ENCODE measurements at regions not wholly inside any gene's neighbourhood (a gene's known extent, or its start where the extent isn't known, plus 50 kb on each side); places are given as distances from the start of the nearest gene placed in this dataset.

GRCh38 chr9:129352146-129352865, 174.2 kb upstream of the IER5L start:
- intact Hi-C loops (cut with DNase I), result no loop called here
- DNase-seq, result peak in 33 of 42 donors; percentile 29 to 75 (median 54)

- DNase-seq, result peak in 6 of 42 donors; percentile 30 to 59 (median 38)
- intact Hi-C loops (cut with DNase I), result no loop called here
These were observed 173.6 kb upstream of the IER5L start for GRCh38 chr9:129351642-129352145.

DNA sequence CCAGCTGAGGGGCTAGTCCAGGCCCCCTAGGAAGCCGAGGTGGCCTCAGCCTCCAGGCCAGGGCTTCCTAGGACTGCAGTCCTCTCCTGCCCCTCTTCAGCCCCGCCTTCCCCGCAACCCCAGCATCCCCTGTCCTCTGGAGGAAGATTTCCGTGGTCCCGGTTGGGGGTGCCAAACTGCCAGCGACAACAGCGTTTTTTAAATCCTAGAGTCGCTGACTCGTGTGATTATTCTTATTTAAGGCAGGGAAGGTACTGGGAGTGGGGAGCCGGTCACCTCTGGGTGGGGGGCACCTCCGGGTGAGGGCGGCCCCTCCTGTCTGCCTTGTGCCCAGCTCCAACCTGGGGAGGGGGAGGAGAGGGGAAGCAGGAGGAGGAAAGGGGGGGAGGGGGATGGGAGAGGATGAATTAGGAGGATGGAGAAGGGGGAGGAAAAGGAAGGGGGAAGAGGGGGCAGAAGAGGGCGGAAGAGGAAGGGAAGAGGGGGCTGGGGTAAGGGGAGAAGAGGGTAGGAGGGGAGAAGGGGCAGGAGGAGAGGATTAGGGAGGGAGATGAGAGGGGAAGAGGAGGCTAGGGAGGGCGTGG, 173.1 kb upstream of the IER5L start:
- peak in 23 of 42 donors; percentile 37 to 70 (median 47) for DNase-seq
- intact Hi-C loops (cut with DNase I), result no loop called here

GRCh38 chr9:129350143-129350935, 172.3 kb upstream of the IER5L start:
- intact Hi-C loops (cut with DNase I), result no loop called here
- DNase-seq, result no peak

GRCh38 chr9:129349665-129349947, 171.5 kb upstream of the IER5L start:
- DNase-seq, result no peak
- intact Hi-C loops (cut with DNase I), result no loop called here

- no peak for DNase-seq
- intact Hi-C loops (cut with DNase I), result no loop called here
These were observed 171.0 kb upstream of the IER5L start for GRCh38 chr9:129348890-129349664.

DNA sequence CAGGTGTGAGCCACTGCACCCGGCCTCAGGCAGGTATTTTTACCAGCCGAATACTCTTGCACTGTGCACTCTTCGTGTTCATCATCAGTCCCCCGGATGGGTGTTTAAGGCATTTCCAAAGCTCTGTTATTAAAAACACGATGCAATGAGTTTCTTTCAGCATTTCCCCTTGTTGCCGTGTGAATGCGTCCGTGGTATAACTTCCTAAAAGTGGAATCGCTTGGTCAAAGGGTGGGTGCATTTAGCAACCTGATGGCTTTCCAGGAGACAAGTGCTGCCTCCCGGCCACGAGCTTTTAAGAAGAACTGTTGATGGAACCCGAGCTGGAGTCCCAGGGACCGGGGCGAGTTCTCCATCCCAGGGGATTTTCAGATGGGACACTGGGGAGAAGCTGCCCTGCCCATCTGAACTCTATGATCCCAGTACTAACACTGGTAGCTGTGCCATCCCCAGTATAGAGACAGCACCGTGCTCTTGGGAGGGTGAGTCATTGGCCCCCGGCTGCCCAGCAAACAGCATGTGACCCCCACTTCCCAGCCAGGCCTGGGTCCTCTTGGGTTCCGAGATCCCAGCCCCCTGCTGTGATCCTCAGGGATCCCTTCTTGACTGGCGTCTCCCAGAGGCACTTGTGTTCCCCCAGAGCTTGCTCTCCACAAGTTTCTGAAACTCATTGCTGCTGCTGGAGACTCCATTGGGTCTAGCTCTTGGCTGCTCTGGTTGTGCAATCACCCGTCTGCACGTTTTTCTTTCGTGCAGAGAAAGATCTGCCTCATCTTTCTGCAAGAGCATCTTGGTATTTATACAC, 169.5 kb upstream of the IER5L start:
- intact Hi-C loops (cut with DNase I), result no loop called here

DNA sequence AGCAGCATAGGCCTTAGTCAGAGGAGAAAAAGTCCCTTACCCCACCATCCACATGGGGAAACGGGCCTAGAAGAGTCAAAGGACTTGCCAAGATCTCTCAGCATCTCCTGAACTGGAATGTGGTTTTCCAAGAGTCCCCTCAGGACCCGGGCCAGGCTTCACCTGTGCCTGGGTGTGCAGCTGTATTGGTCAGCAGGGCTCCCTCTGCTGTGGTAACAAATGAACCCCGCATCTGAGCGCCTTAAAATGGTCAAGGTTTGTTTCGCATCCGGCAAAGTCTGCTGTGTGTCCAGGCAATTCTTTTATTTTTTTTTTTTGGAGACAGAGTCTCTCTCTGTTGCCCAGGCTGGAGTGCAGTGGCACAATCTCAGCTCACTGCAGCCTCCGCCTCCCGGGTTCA, 168.0 kb upstream of the IER5L start:
- DNase-seq, result no peak
- intact Hi-C loops (cut with DNase I), result no loop called here

More for the DNA sequence above, 169.5 kb upstream of the IER5L start:
- no peak for DNase-seq

DNA sequence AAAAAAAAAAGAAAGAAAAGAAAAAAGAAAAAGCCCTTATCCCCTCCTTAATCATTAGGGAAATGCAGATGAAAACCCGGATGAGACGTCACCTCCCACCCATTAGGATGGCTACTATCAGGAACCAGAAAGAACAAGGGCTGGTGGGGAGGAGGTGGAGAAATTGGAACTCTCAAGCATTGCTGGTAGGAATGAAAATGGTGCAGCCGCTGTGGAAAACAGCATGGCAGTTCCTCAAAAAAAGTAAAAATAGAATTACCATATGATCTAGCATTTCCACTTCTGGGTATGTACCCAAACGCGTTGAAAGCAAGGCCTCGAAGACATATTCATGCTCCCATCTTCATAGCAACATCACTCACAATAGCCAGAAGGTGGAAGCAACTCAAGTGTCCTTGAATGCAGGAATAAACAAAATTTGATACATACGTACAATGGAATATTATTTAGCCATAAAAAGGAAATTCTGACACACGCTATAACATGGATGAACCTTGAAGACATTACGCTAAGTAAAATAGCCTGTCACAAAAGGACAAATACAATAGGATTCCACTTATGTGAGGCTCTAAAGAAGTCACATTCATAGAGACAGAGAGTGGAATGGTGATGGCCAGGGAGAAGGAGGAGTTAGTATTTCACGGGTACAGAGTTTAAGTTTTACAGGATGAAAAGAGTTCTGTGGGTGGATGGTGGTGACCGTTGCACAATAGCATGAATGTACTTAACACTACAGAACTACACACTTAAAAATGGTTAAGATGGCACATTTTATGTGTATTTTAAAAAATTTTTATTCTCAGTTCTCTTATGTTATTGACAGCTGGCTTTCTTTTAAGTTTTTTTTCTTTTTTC, 166.8 kb upstream of the IER5L start:
- intact Hi-C loops (cut with DNase I), result no loop called here
- no peak for DNase-seq

DNA sequence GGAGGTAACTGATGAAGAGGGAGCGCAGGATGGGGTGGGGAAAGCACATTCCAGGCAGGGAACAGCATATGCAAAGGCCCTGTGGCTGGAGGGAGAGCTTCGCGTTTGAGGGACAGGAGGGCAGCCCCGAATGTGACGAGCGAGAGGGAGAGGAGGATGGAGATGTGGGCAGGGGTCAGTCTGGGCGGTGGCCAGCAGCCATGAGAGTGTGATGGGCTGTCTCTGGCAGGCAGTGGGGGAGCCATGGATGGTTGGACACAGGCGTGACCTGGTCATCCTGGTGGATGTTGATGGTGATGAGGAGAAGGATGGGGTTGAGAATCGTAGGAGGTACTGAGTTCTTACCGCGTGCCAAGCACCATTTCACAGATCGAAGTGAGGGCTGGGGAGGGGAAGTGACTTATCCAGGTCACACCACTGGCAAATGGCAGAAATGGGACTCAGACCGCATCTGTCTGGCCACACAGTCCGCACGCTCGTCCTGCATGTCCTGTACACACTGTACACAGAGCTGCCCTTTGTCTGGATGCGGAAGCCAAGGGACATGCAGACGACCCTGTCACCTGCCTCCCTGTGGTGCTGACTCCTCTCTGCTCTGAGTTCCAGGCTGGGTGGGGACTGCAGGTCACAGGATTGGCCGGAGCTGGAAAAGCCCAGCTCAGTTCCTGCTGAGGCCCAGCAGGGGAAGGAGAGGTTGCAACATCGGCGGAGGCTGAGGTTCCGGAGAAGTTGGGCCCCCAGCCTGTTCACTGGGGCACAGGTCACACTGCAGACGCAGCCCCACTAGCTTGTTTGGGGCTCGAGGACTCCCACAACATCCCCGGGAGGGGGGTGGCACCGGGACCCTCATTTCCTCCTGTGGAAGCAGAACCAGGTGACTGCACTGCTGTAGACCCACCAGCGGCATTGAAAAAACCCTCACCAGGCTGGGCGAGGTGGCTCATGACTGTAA, 165.6 kb upstream of the IER5L start:
- intact Hi-C loops (cut with DNase I), result no loop called here
- DNase-seq, result peak in 36 of 42 donors; percentile 26 to 86 (median 52)

- intact Hi-C loops (cut with DNase I), result no loop called here
- no peak for DNase-seq
These were observed 164.7 kb upstream of the IER5L start for GRCh38 chr9:129342591-129343423.

GRCh38 chr9:129341987-129342348, 163.9 kb upstream of the IER5L start:
- DNase-seq, result no peak
- intact Hi-C loops (cut with DNase I), result no loop called here

GRCh38 chr9:129341171-129341986, 163.3 kb upstream of the IER5L start:
- DNase-seq, result no peak
- intact Hi-C loops (cut with DNase I), result no loop called here

- intact Hi-C loops (cut with DNase I), result no loop called here
- no peak for DNase-seq
These were observed 162.5 kb upstream of the IER5L start for GRCh38 chr9:129340427-129341170.

Measured in head of caudate nucleus (tissue), 42 donors.